ENCODE measurements at regions not wholly inside any gene's neighbourhood (a gene's known extent, or its start where the extent isn't known, plus 50 kb on each side); places are given as distances from the start of the nearest gene placed in this dataset.

DNA sequence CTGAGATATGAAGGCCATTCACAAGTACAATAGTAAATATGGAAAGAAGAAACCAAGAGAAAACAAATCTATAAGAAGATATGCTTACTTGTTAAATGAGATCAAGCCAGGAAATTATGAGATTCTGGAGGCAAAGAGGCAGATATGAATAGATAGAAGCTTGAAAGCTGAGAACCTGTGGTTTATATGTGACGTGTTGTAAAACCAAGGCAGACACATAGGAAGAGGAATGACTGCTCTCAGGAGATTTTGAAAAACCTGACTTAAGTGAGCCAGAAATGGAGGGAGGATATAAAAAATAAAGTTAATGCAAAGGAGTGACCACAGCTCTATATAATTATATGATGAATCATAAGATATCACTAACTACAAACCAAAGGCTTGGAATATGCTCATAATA, 1160.5 kb upstream of the CNTN5 start:
- ATAC-seq (ENCODE audit: low read depth in 2 of 2), result no peak

GRCh38 chr11:97862021-97862420, 1158.7 kb upstream of the CNTN5 start:
- Histone ChIP-seq H3K36me3 (ENCODE audit: control insufficient read depth, insufficient read depth, low read length) (no peaks in the 10 kb centered on the region), H3K27ac (ENCODE audit: insufficient read depth, low read length, poor library complexity, severe bottlenecking) (no peak overlapping the region), H3K9me3 (ENCODE audit: control insufficient read depth in 2 of 2, low read length in 2 of 2) (peaks cover 0 to 4% of the 10 kb centered on the region in 2 experiments), H3K27me3 (ENCODE audit: control insufficient read depth, insufficient read depth, low read length) (no peaks in the 10 kb centered on the region), H3K4me1 (ENCODE audit: control insufficient read depth, insufficient read depth, low read length, poor library complexity, severe bottlenecking) (no peaks in the 10 kb centered on the region), H3K4me3 (ENCODE audit: low read depth, low read length) (no peak overlapping the region)
- Mint-ChIP-seq H3K36me3 (no peaks in the 10 kb centered on the region), H3K9me3 (peaks cover 4 to 18% (median 9%) of the 10 kb centered on the region in 7 donors), H3K4me3 (no peak overlapping the region), H3K4me1 (no peaks in the 10 kb centered on the region), H3K27ac (no peak overlapping the region), H3K27me3 (no peaks in the 10 kb centered on the region)
- DNase-seq, result no peak
- ATAC-seq (ENCODE audit: low read depth in 2 of 2), result no peak

More for the DNA sequence above, 1160.5 kb upstream of the CNTN5 start:
- Mint-ChIP-seq H3K4me1 (no peaks in the 10 kb centered on the region), H3K36me3 (no peaks in the 10 kb centered on the region), H3K27ac (no peak overlapping the region), H3K9me3 (peaks cover 4 to 19% (median 8%) of the 10 kb centered on the region in 7 donors), H3K4me3 (no peak overlapping the region), H3K27me3 (no peaks in the 10 kb centered on the region)
- Histone ChIP-seq H3K4me3 (ENCODE audit: low read depth, low read length) (no peak overlapping the region), H3K4me1 (ENCODE audit: control insufficient read depth, insufficient read depth, low read length, poor library complexity, severe bottlenecking) (no peaks in the 10 kb centered on the region), H3K9me3 (ENCODE audit: control insufficient read depth in 2 of 2, low read length in 2 of 2) (peaks cover 0 to 4% of the 10 kb centered on the region in 2 experiments), H3K36me3 (ENCODE audit: control insufficient read depth, insufficient read depth, low read length) (no peaks in the 10 kb centered on the region), H3K27me3 (ENCODE audit: control insufficient read depth, insufficient read depth, low read length) (no peaks in the 10 kb centered on the region), H3K27ac (ENCODE audit: insufficient read depth, low read length, poor library complexity, severe bottlenecking) (no peak overlapping the region)
- DNase-seq, result no peak

- Mint-ChIP-seq H3K27me3 (no peaks in the 10 kb centered on the region), H3K4me1 (peaks cover 0 to 2% (median 0%) of the 10 kb centered on the region in 4 donors), H3K4me3 (no peak overlapping the region), H3K36me3 (no peaks in the 10 kb centered on the region), H3K27ac (no peak overlapping the region), H3K9me3 (peaks cover 0 to 33% (median 14%) of the 10 kb centered on the region in 7 donors)
- no peaks in the 10 kb centered on the region for H3K4me1 ChIP-seq (ENCODE audit: control insufficient read depth, insufficient read depth, low read length, poor library complexity, severe bottlenecking)
- H3K9me3 ChIP-seq (ENCODE audit: control insufficient read depth in 2 of 2, low read length in 2 of 2), result peaks cover 0 to 4% of the 10 kb centered on the region in 2 experiments
- H3K36me3 ChIP-seq (ENCODE audit: control insufficient read depth, insufficient read depth, low read length), result no peaks in the 10 kb centered on the region
- no peak overlapping the region for H3K4me3 ChIP-seq (ENCODE audit: low read depth, low read length)
- ATAC-seq (ENCODE audit: low read depth in 2 of 2) (no peak), DNase-seq (no peak)
- H3K27me3 ChIP-seq (ENCODE audit: control insufficient read depth, insufficient read depth, low read length), result no peaks in the 10 kb centered on the region
- H3K27ac ChIP-seq (ENCODE audit: insufficient read depth, low read length, poor library complexity, severe bottlenecking), result no peak overlapping the region
Measured at GRCh38 chr11:97865424-97866012, 1155.2 kb upstream of the CNTN5 start.

- Mint-ChIP-seq H3K9me3 (peaks cover 3 to 31% (median 8%) of the 10 kb centered on the region in 7 donors), H3K36me3 (no peaks in the 10 kb centered on the region), H3K27ac (no peak overlapping the region), H3K4me3 (no peak overlapping the region), H3K27me3 (no peaks in the 10 kb centered on the region), H3K4me1 (peaks cover 0 to 4% (median 0%) of the 10 kb centered on the region in 4 donors)
- DNase-seq (no peak), ATAC-seq (ENCODE audit: low read depth in 2 of 2) (no peak)
- Histone ChIP-seq H3K9me3 (ENCODE audit: control insufficient read depth in 2 of 2, low read length in 2 of 2) (peaks cover 6 to 14% of the 10 kb centered on the region in 2 experiments), H3K27ac (ENCODE audit: insufficient read depth, low read length, poor library complexity, severe bottlenecking) (no peak overlapping the region), H3K4me1 (ENCODE audit: control insufficient read depth, insufficient read depth, low read length, poor library complexity, severe bottlenecking) (no peaks in the 10 kb centered on the region), H3K27me3 (ENCODE audit: control insufficient read depth, insufficient read depth, low read length) (no peaks in the 10 kb centered on the region), H3K4me3 (ENCODE audit: low read depth, low read length) (no peak overlapping the region), H3K36me3 (ENCODE audit: control insufficient read depth, insufficient read depth, low read length) (no peaks in the 10 kb centered on the region)
Measured at GRCh38 chr11:97871816-97872215, 1148.9 kb upstream of the CNTN5 start.

DNA sequence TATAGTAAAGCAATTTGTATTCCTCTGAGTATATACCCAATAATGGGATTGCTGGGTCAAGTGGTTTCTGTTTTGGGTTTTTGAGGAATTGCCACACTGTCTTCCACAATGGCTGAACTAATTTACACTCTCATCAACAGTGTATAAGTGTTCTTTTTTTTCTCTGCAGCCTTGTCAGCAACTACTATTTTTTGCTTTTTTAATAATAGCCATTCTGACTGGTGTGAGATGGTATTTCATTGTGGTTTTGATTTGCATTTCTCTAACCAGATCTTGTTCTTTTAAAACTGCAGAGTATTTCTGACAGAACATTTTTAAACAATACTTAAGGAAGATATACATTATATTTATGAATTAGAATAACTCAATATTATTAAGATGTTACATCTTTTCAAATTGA, 1140.5 kb upstream of the CNTN5 start:
- ATAC-seq (ENCODE audit: low read depth in 2 of 2), result no peak
- no peaks in the 10 kb centered on the region for H3K36me3 Mint-ChIP-seq
- Histone ChIP-seq H3K9me3 (ENCODE audit: control insufficient read depth in 2 of 2, low read length in 2 of 2) (peaks cover 2 to 5% of the 10 kb centered on the region in 2 experiments), H3K4me3 (ENCODE audit: low read depth, low read length) (no peak overlapping the region), H3K27me3 (ENCODE audit: control insufficient read depth, insufficient read depth, low read length) (no peaks in the 10 kb centered on the region), H3K36me3 (ENCODE audit: control insufficient read depth, insufficient read depth, low read length) (no peaks in the 10 kb centered on the region), H3K4me1 (ENCODE audit: control insufficient read depth, insufficient read depth, low read length, poor library complexity, severe bottlenecking) (no peaks in the 10 kb centered on the region), H3K27ac (ENCODE audit: insufficient read depth, low read length, poor library complexity, severe bottlenecking) (no peak overlapping the region)
- H3K27me3 Mint-ChIP-seq, result no peaks in the 10 kb centered on the region
- no peak for DNase-seq
- H3K4me3 Mint-ChIP-seq, result no peak overlapping the region
- no peaks in the 10 kb centered on the region for H3K4me1 Mint-ChIP-seq
- H3K27ac Mint-ChIP-seq, result no peak overlapping the region
- H3K9me3 Mint-ChIP-seq, result peaks cover 0 to 15% (median 7%) of the 10 kb centered on the region in 7 donors

DNA sequence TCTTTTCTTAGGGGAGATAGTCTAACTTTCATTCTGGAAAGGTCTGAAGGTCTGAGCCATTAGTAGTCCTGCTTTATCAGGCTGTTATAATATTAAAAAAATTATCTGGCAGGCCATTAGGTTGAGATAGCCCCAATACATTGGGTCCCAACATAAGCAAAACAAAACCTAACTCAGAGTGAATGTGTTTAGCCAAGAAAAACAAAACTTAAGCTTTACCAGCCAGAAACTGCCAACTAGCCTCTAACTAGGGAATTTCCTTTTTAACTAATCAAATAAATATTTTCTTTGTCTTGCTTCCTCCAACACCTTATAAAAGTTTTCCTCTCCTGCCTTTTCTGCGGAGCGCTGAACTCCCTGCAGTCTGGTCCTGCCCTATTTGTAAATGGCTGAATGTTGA, 1137.7 kb upstream of the CNTN5 start:
- Histone ChIP-seq H3K4me1 (ENCODE audit: control insufficient read depth, insufficient read depth, low read length, poor library complexity, severe bottlenecking) (no peaks in the 10 kb centered on the region), H3K27me3 (ENCODE audit: control insufficient read depth, insufficient read depth, low read length) (no peaks in the 10 kb centered on the region), H3K9me3 (ENCODE audit: control insufficient read depth in 2 of 2, low read length in 2 of 2) (no peaks in the 10 kb centered on the region), H3K4me3 (ENCODE audit: low read depth, low read length) (no peak overlapping the region), H3K36me3 (ENCODE audit: control insufficient read depth, insufficient read depth, low read length) (no peaks in the 10 kb centered on the region), H3K27ac (ENCODE audit: insufficient read depth, low read length, poor library complexity, severe bottlenecking) (no peak overlapping the region)
- peaks cover 0 to 11% (median 5%) of the 10 kb centered on the region in 7 donors for H3K9me3 Mint-ChIP-seq
- no peak overlapping the region for H3K27ac Mint-ChIP-seq
- no peaks in the 10 kb centered on the region for H3K27me3 Mint-ChIP-seq
- no peak overlapping the region for H3K4me3 Mint-ChIP-seq
- ATAC-seq (ENCODE audit: low read depth in 2 of 2) (no peak), DNase-seq (no peak)
- no peaks in the 10 kb centered on the region for H3K4me1 Mint-ChIP-seq
- H3K36me3 Mint-ChIP-seq, result no peaks in the 10 kb centered on the region

GRCh38 chr11:97888641-97889040, 1132.1 kb upstream of the CNTN5 start:
- Mint-ChIP-seq H3K27ac (no peak overlapping the region), H3K36me3 (no peaks in the 10 kb centered on the region), H3K9me3 (peaks cover 2 to 18% (median 6%) of the 10 kb centered on the region in 7 donors), H3K4me3 (no peak overlapping the region), H3K27me3 (no peaks in the 10 kb centered on the region), H3K4me1 (no peaks in the 10 kb centered on the region)
- no peaks in the 10 kb centered on the region for H3K36me3 ChIP-seq (ENCODE audit: control insufficient read depth, insufficient read depth, low read length)
- ATAC-seq (ENCODE audit: low read depth in 2 of 2), result no peak
- no peak for DNase-seq
- no peak overlapping the region for H3K27ac ChIP-seq (ENCODE audit: insufficient read depth, low read length, poor library complexity, severe bottlenecking)
- H3K9me3 ChIP-seq (ENCODE audit: control insufficient read depth in 2 of 2, low read length in 2 of 2), result no peaks in the 10 kb centered on the region
- H3K27me3 ChIP-seq (ENCODE audit: control insufficient read depth, insufficient read depth, low read length), result no peaks in the 10 kb centered on the region
- no peaks in the 10 kb centered on the region for H3K4me1 ChIP-seq (ENCODE audit: control insufficient read depth, insufficient read depth, low read length, poor library complexity, severe bottlenecking)
- H3K4me3 ChIP-seq (ENCODE audit: low read depth, low read length), result no peak overlapping the region

DNA sequence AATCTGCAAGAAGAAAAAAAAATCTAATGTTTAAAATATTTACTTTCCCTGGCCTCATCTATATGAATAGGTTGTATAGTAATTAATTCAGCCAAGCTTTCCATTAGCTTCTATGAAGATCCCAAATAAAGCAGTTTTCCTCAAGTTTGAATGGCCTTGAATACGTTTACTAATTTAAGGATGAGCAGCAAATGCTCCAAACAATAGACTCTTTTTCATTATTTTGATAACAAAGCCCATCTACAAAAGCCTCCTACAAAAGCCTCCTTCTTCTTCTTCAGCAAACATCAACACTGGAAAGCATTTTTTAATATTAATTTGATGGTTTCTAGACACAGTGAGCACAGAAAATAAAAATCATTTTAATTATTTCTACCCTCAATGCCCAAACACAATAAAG, 1130.3 kb upstream of the CNTN5 start:
- Mint-ChIP-seq H3K27ac (no peak overlapping the region), H3K27me3 (no peaks in the 10 kb centered on the region), H3K36me3 (no peaks in the 10 kb centered on the region), H3K9me3 (peaks cover 0 to 16% (median 6%) of the 10 kb centered on the region in 7 donors), H3K4me1 (no peaks in the 10 kb centered on the region), H3K4me3 (no peak overlapping the region)
- H3K36me3 ChIP-seq (ENCODE audit: control insufficient read depth, insufficient read depth, low read length), result no peaks in the 10 kb centered on the region
- no peaks in the 10 kb centered on the region for H3K4me1 ChIP-seq (ENCODE audit: control insufficient read depth, insufficient read depth, low read length, poor library complexity, severe bottlenecking)
- no peaks in the 10 kb centered on the region for H3K9me3 ChIP-seq (ENCODE audit: control insufficient read depth in 2 of 2, low read length in 2 of 2)
- H3K4me3 ChIP-seq (ENCODE audit: low read depth, low read length), result no peak overlapping the region
- H3K27me3 ChIP-seq (ENCODE audit: control insufficient read depth, insufficient read depth, low read length), result no peaks in the 10 kb centered on the region
- DNase-seq (no peak), ATAC-seq (ENCODE audit: low read depth in 2 of 2) (no peak)
- H3K27ac ChIP-seq (ENCODE audit: insufficient read depth, low read length, poor library complexity, severe bottlenecking), result no peak overlapping the region
